Right renal cortex interstitium (tissue), 3 donors: ENCODE measurements at regions not wholly inside any gene's neighbourhood (a gene's known extent, or its start where the extent isn't known, plus 50 kb on each side); places are given as distances from the start of the nearest gene placed in this dataset.

Experiments used
- DNase-seq, 3 donors: peaks; one replicate each; pipeline ENCODE4 v3.0.0-alpha.2; 2013; ENCODE audit warnings: low read depth in 3 of 3, low spot score in 2 of 3

DNA sequence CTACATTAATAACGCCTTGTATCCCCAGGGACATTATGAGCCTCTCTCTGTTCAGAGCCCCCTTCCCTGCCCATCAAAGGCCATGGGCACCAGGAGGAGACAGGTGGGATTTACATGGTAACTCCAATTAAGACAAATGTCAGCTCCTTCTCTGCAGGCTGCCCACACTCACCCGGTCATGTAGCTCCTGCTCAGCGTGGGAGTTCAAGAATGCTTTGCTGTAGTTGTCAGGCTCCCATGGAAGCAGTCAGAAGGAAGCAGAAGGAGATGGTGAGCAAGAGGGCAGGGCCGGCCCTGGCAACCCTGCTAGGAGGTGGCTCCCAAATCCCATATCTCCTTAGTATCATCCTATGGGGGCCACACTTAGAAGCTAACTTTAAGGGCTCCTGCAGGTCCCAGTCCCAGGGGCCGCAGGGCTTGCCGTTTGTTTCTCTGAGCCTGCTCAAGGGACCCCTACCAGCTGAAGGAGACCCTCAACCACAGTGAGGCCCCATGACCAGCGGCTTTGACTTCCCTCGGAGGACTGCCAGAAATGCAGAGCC, 218.4 kb upstream of the TLE3 start:
- no peak for DNase-seq

DNA sequence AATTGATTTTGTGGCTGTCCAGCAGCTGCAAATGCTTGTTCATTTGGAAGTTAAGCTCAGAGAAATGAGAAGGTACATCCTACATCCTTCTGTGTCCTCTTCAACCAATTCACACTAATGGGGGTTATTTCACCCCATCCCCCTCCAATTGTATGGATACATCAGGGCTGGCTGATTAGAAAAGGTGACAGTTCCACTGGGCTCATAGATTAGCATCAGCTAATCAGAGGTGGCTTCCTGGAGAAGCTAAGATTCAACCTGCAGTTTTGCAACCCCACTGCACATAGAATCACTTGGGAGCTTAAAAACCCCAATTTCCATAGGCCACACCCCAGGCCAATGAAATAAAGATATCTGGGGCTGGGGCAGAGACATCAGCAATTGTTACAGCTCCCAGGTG, 217.7 kb upstream of the TLE3 start:
- DNase-seq, result no peak

DNA sequence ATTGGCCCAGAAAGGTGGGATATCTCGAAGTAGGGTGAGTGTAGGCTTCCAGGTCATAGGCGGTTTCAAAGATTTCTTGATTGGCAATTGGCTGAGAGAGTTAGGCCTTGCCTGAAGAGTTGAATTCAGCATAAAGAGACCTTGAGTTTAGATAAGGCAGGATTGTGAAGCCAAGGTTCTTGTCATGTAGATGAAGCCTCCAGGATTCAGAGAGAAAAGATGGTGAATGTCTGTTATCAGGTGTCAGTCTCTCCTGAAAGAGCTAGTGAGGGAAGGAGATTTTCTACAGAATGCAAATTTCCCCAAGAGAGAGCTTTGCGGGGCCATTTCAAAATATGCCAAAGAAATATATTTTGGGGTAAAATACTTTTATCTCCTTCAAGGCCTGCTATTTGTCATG, 217.0 kb upstream of the TLE3 start:
- DNase-seq, result no peak

DNA sequence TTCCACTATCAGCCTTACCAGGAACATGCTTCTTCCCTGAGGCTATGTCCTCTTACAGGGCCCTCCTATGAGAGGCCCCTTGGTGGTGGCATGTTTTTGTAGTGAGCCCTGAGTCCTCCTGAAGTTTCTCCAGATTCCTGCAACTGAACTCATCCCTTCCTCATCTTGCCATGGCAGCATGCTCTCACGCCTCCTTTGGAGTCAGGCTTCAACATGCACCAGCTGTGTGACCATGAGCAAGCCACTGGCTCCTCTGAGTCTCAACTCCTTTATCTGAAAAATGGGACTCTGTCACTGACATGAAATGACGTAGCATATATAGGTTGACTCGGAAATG, 216.3 kb upstream of the TLE3 start:
- no peak for DNase-seq

DNA sequence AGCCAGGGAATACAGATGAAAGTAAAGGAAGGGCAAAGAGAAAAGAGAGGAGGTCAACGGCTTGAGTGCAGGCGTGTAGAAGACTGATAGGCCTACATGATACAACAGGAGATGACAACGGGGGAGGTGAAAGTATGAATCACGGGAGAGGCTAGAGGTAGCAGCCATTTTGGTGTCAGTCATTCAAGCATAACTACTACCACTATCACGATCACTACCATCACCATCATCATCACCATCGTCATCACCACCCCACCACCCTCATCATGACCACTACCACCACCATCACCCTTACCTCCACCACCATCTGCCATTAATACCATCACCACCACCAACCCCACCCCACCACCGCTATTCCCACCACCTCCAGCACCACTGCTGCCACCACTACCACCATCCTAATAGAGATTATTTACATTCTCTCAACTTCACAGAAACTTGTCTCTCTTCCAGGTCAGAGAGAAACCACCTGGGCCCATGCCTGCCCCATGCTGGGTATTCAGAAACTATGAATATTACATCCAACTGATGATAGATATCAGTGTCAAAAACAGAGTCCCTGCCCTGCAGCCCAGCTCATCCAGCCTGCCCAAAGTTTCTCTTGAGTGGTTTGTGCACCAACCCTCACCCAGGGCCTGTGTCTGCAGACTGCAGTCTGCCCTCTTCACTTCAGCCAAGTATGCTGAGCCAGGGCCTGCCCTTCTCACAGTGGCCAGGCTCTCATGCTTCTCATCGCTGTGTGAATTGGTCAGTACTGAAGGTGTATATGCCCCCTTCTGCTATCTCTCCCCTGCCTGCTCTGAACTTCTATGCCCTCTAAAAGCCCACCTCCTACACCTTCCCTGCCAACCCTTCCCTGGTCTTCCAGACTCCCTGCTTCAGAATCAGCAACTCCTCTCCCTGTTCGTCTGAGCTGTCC, 215.6 kb upstream of the TLE3 start:
- no peak for DNase-seq

DNA sequence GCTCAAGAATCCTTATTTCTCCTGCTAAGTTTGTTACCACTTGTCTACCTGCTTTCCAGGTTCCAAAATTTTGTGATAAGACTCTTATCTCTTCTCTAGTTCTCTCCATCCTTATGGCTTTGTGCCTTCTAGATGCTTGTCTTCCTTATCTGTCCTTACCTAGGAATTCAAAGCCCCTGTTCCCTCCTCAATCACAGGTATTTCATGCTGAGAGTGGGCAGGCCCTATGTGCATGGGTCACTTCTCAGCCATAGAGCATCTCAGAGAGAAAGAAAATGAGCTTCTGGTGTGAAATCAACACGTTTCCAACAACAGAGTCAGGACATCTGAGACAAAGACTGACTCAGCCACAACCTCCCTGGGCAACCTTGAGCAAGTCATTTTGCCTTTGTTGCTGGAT, 214.1 kb upstream of the TLE3 start:
- no peak for DNase-seq

DNA sequence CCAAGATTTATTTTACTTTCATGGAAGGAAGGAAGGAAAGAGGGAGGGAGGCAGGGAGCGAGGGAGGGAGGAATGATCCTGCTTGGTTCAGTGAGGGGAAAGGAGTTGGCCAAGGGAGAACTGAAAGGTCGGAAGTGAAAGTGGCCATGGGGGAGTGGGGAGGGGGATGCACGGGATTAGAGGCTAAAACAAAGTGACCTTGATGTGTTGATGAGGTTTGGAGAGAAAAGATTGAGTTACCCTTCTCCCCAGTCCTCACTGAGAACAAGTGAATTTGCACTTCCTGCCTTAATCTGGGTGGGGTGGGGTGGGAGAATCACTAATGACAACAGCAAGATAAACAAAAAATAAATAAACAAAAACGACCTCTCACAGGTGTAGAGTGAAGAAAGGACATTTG, 212.0 kb upstream of the TLE3 start:
- no peak for DNase-seq

DNA sequence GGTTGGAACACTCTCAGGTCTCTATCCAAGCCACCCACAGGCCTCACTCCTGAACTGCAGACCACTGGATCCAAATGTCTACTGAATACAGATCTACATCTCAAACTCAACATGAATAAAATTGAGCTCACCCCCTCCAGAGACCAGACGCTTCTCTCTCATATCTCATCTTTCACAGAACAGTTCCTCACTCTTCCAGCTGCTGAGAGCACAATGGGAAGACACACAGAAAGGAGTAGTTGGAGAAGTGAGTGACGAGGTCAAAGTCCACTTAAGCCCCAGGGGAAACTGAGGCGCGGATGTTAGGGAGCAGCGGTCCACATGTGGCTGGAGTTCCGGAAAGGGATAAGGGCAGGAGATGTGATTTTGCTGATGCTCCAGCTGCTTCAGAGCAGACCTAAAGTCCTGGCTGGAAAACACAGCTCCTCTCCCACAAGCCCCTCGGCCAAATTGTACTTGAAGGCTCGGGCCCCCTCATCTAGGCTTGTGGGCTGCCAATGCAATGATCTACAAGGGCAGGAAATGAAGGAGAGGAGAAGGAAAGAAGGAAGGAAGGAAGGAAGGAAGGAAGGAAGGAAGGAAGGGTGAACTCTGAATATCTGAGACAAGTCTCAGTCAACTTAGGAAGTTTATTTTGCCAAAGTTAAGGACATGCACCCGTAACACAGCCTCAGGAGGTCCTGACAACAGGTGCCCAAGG, 211.2 kb upstream of the TLE3 start:
- DNase-seq, result no peak

DNA sequence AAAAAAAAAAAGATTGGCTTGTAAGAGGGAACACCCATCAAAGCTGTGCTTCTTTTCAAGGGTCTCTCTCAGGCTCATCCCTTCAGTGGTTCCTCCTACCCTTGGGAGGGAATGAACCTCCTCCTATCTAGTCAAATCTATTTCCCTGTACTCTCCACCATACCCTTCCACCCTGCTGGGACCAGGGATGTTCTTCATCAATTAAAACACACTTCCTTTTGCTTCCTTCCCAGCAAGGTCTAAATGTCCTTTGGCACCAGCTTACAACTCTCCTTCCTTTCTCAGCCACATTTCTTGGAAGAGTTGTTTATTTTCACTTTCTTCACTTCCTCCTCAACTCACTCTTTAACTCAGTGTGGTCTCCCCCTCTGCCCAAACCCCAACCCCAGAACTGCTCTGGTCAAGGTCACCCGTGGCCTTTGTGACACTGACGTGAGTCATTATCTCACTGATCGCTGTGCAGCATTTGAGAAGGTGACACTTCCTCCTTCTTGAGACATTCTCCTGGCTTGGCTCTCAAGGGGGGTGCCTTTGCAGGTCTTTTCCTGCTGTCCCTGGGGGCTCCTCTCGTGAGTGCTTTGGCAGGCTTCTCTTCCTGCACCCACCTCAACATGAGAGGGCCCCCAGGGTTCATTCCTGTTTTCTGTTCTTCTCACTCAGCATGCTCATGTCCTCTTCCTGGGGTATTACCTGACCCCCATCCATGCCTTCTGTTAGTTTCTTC, 210.5 kb upstream of the TLE3 start:
- no peak for DNase-seq

DNA sequence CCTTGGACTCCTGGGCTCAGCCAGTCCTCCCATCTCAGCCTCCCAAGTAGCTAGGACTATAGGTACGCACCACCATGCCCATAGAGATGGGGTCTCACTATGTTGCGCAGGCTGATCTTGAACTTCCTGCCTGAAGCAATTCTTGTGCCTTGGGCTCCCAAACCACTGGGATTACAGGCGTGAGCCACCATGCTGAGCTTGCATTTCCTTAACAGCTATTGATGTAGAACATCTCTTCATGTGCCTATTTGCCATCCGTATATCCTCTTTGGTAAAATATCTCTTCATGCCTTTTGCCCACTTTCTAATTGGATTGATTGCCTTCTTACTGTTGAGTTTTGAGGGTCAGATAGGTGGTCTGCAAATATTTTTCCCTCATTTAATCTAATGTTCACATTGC, 208.9 kb upstream of the TLE3 start:
- no peak for DNase-seq

DNA sequence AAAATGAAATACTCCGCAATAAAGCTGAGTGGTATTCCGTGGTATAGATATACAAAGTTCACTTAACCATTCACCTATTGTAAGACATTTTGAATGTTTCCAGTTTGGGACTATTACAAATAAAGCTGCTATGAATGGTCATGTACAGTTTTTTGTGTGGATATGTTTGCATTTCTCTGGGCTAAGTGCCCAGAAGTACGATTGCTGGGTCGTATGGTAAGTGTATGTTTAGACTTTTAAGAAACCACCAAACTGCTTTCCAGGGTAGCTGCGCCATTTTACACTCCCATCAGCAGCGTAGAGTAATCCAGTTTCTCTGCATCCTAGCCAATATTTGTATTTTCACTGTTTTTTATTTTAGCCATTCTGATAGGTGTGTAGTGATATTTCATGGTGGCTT, 208.4 kb upstream of the TLE3 start:
- DNase-seq, result no peak

DNA sequence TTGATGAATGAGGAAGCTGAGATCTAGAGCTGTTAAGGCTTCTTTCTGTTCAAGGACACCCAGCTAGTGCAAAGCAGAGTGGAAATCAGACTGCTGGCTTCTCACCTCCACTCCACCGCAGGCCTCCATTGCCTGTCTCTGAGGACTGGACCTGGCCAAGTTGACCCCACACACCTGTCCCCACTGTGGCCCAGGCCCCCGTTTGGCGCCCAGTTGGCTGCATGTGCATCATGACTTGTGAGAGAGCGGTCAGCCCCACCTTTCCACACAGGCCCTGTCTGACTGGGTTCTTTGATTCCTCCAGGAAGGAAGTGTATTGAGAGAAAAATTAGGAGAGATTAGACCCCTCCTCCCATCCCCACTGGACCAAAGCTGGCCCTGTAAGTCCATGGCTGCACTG, 206.3 kb upstream of the TLE3 start:
- no peak for DNase-seq

DNA sequence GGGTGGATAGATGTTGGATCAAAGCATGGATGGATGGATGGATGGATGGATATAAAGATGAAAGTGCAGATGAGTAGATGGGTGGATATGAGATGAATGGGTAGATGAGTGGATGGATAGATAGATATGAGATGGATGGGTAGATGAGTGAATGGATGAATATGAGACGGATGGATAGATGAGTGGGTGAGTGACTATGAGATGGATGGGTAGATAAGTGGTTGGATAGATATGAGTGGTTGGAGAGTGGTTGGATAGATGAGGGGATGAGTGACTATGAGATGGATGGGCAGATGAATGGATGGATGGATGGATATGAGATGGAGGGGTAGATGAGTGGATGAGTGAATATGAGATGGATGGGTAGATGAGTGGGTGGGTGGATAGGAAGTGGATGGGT, 204.6 kb upstream of the TLE3 start:
- no peak for DNase-seq

DNA sequence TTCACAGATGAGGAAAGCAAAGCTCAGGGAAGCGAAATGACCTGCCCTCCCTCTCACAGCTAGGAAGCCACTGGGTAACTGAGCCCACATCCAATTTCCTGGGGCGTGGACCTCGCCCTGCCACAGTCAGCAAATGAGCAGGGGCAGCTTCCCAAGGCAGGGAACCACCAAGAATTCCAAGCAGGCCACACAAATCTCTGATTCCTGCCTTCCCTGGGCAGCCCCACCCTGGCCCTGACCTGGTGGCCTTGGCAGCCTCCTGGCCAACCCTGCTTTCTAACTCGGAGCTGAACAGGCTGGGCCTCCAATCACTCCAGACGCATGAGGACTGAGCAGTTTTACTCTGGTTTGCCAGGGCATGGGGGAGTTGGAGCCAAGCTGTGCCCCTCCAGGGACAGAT, 203.7 kb upstream of the TLE3 start:
- no peak for DNase-seq

DNA sequence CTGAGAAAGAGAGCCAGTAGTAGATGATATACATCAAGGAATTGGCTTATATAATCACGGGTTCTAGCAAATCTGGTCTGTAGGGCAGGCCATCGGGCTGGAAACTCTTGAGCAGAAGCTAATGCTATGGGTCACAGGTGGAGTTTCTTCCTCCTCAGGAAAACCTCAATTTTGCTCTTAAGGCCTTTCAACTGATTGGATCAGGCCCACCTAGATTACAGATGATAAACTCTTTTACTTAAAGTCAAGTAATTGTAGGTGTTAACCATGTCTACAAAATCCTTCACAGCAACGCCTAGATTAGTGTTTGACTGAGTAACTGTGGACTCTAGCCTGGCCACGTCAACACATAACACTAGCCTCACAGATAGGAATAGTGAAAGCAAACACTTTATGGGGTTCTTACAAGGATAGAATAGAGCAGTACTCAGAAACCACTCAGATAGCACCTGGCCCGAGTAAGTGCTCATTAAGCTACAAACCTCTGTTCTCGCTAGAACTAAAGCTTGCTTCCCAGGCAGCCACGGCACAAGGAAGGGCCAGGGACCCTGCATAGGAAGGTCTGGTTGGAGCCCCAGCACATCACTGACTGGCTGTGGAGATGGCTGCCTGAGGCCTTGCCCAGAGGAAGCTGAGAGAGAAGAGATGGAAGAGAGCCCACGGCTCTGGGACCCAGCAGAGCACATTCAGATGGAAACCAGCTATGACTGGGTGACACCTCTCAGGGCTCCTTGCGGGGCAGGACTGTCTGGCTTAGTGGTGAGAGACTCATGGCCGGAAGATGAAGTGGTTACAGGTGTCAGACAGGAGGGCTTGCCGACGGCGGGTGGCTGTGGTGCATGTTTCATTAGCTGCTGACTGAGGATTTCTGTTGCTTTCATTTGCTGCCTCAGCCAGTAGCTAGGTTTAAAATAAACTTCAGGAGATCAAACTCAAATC, 202.5 kb upstream of the TLE3 start:
- DNase-seq, result no peak

DNA sequence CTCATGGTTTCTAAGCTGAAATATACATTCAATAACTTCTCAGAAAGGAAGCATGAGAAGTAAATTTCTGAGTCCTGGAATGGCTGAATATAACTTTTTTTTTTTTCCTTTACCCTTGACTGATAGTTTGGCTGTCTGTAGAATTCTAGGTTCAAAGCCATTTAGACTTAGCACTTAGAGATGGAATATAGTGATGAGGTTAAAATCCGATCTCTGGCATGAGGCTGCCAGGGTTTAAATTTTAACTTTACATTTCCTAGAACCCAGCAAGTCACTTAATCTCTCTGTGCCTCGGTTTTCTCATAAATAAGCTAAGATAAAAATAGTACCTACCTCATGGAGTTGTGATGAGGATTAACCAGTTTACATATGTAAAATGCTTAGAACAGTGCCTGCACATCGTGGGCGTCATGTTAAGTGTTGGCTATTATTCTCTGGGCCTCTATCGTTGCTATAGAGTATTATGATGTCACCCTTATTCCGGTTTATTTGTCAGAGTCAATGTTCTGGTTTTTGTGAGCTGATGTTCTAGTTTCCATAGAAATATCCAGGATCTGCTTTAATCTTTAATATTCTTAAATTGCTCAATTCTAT, 199.8 kb upstream of the TLE3 start:
- DNase-seq, result no peak

DNA sequence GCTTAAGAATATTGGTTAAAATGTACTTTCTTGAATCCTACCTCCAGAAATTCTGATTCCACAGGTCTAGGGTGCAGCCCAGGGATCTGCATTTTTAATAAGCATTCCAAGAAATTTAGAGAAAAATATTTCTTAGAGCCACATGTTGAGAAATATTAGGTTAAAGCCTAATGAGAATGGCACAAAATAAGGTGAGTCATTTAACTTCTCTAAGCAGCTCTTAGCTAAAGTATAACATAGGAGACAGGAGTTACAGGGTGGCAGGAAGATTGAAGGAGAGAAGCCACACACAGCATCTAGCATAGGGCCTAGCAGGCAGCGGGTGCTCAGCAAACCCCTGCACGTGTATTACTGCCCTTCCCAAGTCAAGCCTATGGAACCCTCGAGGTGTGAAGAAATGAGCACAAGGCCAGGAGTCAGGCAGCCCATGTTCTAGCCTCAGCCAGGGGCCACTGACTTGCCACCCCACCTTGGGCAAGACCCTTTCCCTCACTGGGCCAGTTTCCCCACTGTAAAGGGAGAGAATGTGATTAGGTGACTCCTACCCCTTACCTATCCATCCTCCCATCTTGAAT, 197.1 kb upstream of the TLE3 start:
- DNase-seq, result no peak

DNA sequence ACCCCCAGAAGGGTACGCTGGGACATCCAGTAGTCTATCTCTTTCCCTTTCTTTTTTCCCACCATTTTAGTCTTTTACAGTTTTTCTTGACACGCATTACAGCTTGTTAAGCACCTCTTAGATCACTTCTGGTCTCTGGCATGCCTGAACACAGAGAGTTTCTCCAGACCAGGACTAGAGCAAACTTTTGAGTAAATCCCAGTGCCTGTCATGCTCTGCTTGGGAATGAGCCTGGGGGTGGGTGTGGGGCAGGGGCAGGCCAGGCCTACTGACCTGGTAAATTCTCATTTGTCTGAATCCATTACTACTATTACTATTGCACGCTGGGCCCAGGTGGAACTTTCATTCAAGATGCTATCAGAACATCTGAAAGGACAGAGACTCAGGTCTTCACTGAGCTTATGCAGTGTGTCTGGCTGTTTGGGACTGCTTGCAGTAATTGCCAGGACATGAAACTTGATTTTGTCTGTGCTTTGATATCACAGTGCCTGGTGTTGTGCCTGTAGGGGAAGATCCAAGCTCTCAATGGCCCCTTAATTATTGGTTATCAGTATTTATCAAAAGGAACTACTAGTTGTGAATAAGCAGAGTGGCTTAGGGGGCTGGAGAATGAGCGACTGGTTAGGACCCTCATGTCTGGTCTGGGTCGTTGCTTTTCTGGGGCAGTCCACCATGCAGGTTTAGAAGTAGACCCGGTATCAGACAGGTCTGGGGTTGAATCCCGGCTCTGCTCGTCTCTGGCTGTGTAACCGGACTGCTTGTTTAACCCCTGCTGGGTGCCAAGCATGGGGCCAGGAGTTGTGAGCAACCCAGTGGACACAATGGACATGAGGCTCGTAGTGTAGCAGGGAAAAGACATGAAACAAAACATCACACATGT, 196.1 kb upstream of the TLE3 start:
- no peak for DNase-seq

DNA sequence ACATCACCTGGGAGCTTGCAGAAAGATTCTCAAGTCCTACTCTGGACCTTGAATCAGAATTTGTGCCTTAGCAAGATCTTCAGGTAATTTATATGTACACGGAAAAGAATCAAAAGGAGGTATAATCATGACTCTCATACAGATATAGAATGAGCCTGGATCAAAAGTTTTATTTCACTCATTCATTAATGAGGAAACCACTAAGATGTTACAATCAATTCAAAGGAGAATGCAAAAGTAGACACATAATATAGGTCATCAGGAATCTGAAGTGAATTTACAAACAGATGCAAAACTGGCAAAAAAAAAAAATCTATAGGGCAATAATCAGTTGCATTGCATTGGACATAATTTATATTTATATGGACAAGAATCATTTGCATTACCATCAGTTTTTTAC, 195.4 kb upstream of the TLE3 start:
- no peak for DNase-seq
